Hepatocyte (in vitro differentiated cells): ENCODE measurements at regions not wholly inside any gene's neighbourhood (a gene's known extent, or its start where the extent isn't known, plus 50 kb on each side); places are given as distances from the start of the nearest gene placed in this dataset.

Experiments
- DNase-seq: peaks from one replicate; pipeline ENCODE4 v3.0.0-alpha.2; 2016; ENCODE audit warnings: low spot score
- H2AFZ ChIP-seq: fragments of 200-600 bp; sonication (generic); 2 replicates; pipeline ENCODE4 v1.6.0; 2016; ENCODE audit warnings: antibody characterized with exemption, mild to moderate bottlenecking
- H3K27ac ChIP-seq: fragments of 200-600 bp; sonication (generic); 2 replicates; pipeline ENCODE4 v1.5.1; 2016; ENCODE audit warnings: mild to moderate bottlenecking
- H3K27me3 ChIP-seq: fragments of 200-600 bp; sonication (generic); 2 replicates; pipeline ENCODE4 v1.6.1; 2016
- H3K36me3 ChIP-seq: fragments of 200-600 bp; sonication (generic); replicated peaks from 2 replicates; pipeline ENCODE4 v1.5.1; 2016; ENCODE audit warnings: low read depth; ENCODE audit not compliant: insufficient read depth
- H3K4me1 ChIP-seq: fragments of 200-600 bp; sonication (generic); 2 replicates; pipeline ENCODE4 v1.5.1; 2016; ENCODE audit warnings: mild to moderate bottlenecking, moderate library complexity; ENCODE audit not compliant: insufficient read depth
- H3K4me2 ChIP-seq: fragments of 200-600 bp; sonication (generic); 2 replicates; pipeline ENCODE4 v1.6.0; 2016
- H3K4me3 ChIP-seq: fragments of 200-600 bp; sonication (generic); 2 replicates; pipeline ENCODE4 v1.5.1; 2016; ENCODE audit warnings: mild to moderate bottlenecking
- H3K79me2 ChIP-seq: fragments of 200-600 bp; sonication (generic); 2 replicates; pipeline ENCODE4 v1.6.0; 2017; ENCODE audit warnings: mild to moderate bottlenecking
- H3K9me2 ChIP-seq: fragments of 200-600 bp; sonication (generic); replicated peaks from 2 replicates; pipeline ENCODE4 v1.6.0; 2017; ENCODE audit warnings: mild to moderate bottlenecking; ENCODE audit not compliant: insufficient read depth
- H3K9me3 ChIP-seq: fragments of 200-600 bp; sonication (generic); 2 replicates; pipeline ENCODE4 v1.5.1; 2016; ENCODE audit warnings: low read depth, mild to moderate bottlenecking
- H4K20me1 ChIP-seq: fragments of 200-600 bp; sonication (generic); 2 replicates; pipeline ENCODE4 v1.6.0; 2016; ENCODE audit warnings: mild to moderate bottlenecking; ENCODE audit not compliant: insufficient read depth, poor library complexity, severe bottlenecking
- CTCF ChIP-seq: fragments of 200-600 bp; sonication (generic); IDR thresholded peaks from 2 replicates; pipeline ENCODE4 v1.5.1; 2016; ENCODE audit warnings: antibody characterized with exemption, mild to moderate bottlenecking; ENCODE audit not compliant: poor library complexity
- EZH2 ChIP-seq: fragments of 200-600 bp; sonication (generic); IDR thresholded peaks from 2 replicates; pipeline ENCODE4 v1.6.1; 2016; ENCODE audit warnings: antibody characterized with exemption, mild to moderate bottlenecking, borderline replicate concordance
- EZH2phosphoT487 ChIP-seq: fragments of 200-600 bp; sonication (generic); IDR thresholded peaks from one replicate; pipeline ENCODE4 v1.6.1; 2018; ENCODE audit warnings: antibody characterized with exemption, mild to moderate bottlenecking, low read depth, moderate library complexity; ENCODE audit not compliant: unreplicated experiment, severe bottlenecking
- WGBS: methylation state at CpG from one replicate; pipeline ENCODE4 v1.1.6; 2016; ENCODE audit warnings: low lambda C conversion rate; ENCODE audit errors: missing lambda C conversion rate; 5-methylcytosine and 5-hydroxymethylcytosine counted together

- TF ChIP-seq CTCF (no peak), EZH2phosphoT487 (no peak), EZH2 (no peak)
Measured at GRCh38 chr3:29214009-29214658, 66.7 kb upstream of the RBMS3 start.

GRCh38 chr3:29215948-29216347 lies 64.9 kb upstream of the RBMS3 start:
- DNase-seq: no peak
- Histone ChIP-seq H4K20me1 (no peaks in the 10 kb centered on the region), H3K4me2 (no peak overlapping the region), H3K9me2 (no peaks in the 10 kb centered on the region), H3K4me3 (no peak overlapping the region), H3K4me1 (no peaks in the 10 kb centered on the region), H3K27ac (no peak overlapping the region), H3K79me2 (no peaks in the 10 kb centered on the region), H3K36me3 (no peaks in the 10 kb centered on the region), H3K27me3 (no peaks in the 10 kb centered on the region), H2AFZ (no peak overlapping the region), H3K9me3 (no peaks in the 10 kb centered on the region)
- TF ChIP-seq EZH2phosphoT487 (no peak), CTCF (no peak), EZH2 (no peak)

More at GRCh38 chr3:29214009-29214658, 66.7 kb upstream of the RBMS3 start:
- Histone ChIP-seq H3K4me3 (no peak overlapping the region), H3K4me2 (no peak overlapping the region), H3K36me3 (no peaks in the 10 kb centered on the region), H3K27me3 (no peaks in the 10 kb centered on the region), H3K9me3 (no peaks in the 10 kb centered on the region), H3K79me2 (no peaks in the 10 kb centered on the region), H3K27ac (no peak overlapping the region), H3K9me2 (no peaks in the 10 kb centered on the region), H3K4me1 (no peaks in the 10 kb centered on the region), H2AFZ (no peak overlapping the region), H4K20me1 (no peaks in the 10 kb centered on the region)
- no peak for DNase-seq
- 97% methylated on average over 4 of the region's 4 CpGs for WGBS

- 47% methylated on average over 2 of the region's 2 CpGs for WGBS
- H3K4me1 ChIP-seq: peaks cover 4% of the 10 kb centered on the region
Measured at GRCh38 chr3:29226706-29227105, 54.2 kb upstream of the RBMS3 start.

More at GRCh38 chr3:29226706-29227105, 54.2 kb upstream of the RBMS3 start:
- Histone ChIP-seq H3K4me3 (no peak overlapping the region), H2AFZ (no peak overlapping the region), H3K36me3 (no peaks in the 10 kb centered on the region), H3K4me2 (no peak overlapping the region), H3K79me2 (no peaks in the 10 kb centered on the region), H3K27me3 (no peaks in the 10 kb centered on the region), H3K9me3 (no peaks in the 10 kb centered on the region), H3K9me2 (no peaks in the 10 kb centered on the region), H3K27ac (no peak overlapping the region), H4K20me1 (no peaks in the 10 kb centered on the region)
- DNase-seq: peak; percentile 4
- no peak for TF ChIP-seq EZH2phosphoT487
- no peak for TF ChIP-seq CTCF
- TF ChIP-seq EZH2: no peak
